GM18861 (cell line): ENCODE measurements at regions not wholly inside any gene's neighbourhood (a gene's known extent, or its start where the extent isn't known, plus 50 kb on each side); places are given as distances from the start of the nearest gene placed in this dataset.
"Not testable (repeated sequence)": the region's sequence is repeated elsewhere in the genome, so short reads cannot be mapped to it uniquely, and the experiment has no call there.

ENCODE experiments used
- ATAC-seq: cut with Tn5 transposase; IDR thresholded peaks from one replicate; pipeline ENCODE4 v1.9.1; 2021; ENCODE audit not compliant: unreplicated experiment

DNA sequence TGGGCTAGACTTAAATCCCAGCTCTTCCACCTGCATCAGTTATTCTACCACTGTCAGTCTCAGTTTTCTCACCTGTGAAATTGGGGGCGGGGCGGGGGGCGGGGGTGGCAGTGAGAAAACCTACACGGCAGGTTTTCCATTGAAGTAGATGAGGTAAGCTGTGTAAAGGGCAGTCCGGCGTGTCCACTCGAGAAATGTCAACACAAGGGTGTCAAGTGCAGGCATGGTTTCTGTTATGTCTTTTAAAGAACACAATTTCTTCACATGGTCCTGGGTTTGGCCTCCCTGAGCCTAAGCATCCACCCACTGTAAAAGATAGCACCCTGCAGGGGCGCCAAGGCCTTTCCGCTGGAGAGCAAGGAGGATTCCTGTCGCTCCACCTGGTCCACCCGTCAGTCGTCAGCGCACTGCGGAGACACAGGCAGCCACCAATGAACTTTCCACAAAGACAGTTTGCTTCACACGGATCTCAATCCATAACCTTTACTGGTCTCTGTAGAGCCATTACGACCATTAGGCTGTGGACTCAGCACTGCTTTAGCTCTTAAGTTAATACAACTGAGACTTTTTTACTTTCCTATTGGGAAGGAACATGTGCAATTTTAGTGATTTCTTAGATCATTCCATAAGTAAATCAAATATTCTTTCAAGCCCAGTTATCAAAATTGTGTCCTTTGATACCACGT lies 99.5 kb upstream of the FOXB1 start:
- no peak for ATAC-seq

DNA sequence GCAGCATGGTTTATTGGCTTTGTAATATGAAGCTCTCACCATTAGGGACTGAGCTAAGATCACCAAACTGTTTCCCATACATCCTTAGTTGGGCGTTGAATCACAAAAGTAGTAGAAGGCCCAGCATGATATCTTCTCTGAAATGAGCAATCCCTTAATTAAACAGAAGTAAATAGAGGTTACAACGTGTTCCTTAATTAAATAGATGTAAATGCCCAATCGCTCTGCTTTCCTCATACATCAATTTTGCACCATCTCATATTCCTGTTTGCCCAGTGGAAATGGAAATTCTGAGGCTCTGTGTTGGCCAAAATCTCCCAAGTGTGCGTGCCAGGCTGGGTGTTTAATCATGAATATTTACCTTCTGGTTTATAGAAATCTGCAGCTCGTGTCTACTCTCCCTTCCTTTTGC lies 107.4 kb upstream of the FOXB1 start:
- no peak for ATAC-seq

GRCh38 chr15:59894835-59895234 lies 109.3 kb upstream of the FOXB1 start:
- no peak for ATAC-seq

- no peak for ATAC-seq
Measured at GRCh38 chr15:59892985-59893384, 111.1 kb upstream of the FOXB1 start.

GRCh38 chr15:59887870-59888269 lies 116.2 kb upstream of the FOXB1 start:
- not testable (repeated sequence) for ATAC-seq

- no peak for ATAC-seq
Measured at GRCh38 chr15:59887211-59887610, 116.9 kb upstream of the FOXB1 start.

DNA sequence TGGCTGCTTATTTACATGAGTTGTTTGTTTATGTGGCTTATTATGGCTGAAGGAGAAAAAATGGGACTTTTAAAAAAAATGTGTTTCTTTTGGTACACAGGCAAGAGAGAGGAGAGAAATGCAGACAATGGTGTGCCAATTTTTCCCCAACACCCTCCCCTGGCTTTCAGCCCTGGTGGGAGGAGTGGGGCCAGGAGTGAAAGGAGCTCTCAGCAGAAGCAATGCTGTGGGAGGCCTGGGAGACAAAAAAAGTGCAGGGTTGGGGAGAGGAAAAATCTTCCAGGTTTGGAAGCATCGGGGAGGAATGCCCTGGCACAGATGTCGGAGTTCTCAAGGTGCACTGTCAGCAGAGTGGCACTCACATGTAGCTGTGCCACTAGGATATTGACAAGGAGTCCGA lies 117.7 kb upstream of the FOXB1 start:
- no peak for ATAC-seq

DNA sequence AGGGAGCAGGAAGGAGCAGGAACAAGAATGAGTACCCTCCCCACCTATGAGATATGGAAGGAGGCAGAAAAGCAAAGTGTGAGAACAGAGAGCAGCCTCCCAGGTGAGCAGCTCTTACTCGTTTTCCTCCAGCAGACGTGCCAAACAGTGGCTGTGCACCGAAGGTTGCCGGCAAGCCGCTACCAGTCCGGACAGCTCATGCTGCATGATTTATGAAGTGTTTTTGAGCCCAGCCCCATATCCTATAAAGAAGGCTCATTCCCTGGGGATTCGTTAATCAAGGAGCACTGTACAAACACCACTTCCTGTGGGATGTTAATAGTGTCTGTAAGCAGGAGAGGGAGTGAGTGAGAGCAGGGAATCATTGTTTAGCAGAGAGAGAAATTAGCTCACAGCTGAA lies 118.3 kb upstream of the FOXB1 start:
- no peak for ATAC-seq

GRCh38 chr15:59879506-59880265 lies 124.4 kb upstream of the FOXB1 start:
- no peak for ATAC-seq

DNA sequence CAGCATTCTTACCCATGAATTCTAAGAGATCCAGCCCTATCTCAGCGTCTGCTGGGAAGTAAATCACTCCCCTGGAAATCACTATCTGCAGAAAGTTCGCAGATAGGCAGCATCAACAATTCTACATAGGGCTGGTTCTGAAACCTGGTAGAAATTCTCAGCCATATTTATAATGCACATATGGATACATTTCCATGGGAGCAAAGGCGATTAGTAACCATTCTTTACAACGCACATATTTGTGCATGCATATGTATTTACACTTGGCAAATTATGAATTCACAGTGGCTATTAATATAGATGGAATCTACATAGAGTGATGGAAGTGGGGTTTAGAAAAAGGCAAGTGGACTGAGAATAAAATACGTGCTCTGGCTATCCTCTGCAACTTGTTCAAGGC lies 128.0 kb upstream of the FOXB1 start:
- no peak for ATAC-seq

DNA sequence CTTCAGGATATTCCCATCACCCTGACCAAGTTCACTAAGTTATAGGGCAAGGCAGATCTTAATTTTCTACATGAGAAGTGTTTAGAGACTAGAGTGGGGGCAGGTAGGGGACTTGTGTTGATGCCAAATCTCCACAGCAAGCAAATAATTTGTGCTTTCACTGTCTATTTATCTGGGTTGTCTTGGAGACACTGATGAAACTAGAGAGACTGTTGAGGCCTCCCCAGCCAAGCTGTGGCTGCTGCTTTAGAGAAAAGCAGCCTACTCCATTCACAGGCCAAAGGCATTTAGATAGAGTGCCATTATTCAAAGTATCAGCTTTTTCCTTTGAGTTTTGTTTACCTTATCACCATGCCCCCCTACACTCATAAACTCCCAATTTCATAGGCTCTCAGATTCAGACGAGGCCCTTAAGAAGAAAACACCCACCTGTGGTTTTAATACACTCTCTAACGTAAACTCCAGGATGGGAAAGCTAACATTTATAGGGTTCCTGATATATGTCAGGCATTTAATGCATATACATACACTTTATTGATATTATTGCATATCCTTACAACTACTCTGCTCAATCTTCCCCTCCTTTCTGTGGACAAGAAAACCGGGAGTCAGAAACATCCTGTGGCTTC lies 130.4 kb upstream of the FOXB1 start:
- ATAC-seq, result no peak

GRCh38 chr15:59867086-59867855 lies 136.8 kb upstream of the FOXB1 start:
- no peak for ATAC-seq

- ATAC-seq, result no peak
Measured at GRCh38 chr15:59866642-59867041, 137.5 kb upstream of the FOXB1 start.

DNA sequence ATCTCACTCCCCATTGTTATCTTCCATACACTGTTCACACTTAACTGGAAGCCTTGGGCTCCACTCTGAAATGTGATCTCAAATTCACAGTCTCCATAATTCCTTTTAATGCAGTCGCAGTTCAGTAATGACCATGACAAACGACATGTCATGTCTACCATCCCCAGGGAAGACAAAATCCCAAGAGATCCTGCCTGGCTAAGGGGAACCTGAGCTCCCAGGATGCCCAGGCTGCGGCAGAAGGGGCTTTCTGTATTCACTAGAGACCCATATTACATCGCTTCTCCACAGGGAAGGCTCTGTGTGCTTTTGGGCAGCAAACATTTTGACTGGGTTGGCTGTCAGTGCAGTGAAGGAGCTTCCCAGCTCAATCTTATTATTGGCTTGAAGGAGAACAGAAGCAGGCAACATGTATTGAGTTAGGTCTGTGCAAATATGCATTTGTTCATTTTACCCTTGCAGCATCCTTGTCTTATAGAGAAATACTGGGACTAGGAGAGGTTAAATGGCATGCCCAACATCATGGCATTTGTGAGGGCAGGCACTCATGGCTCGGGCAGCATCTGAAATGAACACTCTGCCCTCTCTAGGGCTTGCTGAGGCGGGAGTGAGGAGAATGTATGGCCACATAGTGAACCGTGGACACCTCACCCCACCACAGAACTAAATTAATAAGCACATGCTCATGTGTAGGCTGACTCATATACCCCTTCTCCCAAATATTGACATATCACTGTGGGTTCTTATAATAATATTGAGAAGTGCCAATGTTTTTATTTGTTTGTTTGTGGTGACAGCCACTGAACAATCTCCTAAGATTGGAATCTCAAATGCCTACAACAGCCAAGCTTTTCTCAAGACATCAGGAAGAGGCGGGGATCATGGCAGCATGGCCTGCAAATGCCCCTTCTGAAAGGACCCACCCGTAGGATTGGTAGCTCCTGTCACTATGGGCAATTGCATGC lies 141.6 kb upstream of the FOXB1 start:
- ATAC-seq, result no peak

DNA sequence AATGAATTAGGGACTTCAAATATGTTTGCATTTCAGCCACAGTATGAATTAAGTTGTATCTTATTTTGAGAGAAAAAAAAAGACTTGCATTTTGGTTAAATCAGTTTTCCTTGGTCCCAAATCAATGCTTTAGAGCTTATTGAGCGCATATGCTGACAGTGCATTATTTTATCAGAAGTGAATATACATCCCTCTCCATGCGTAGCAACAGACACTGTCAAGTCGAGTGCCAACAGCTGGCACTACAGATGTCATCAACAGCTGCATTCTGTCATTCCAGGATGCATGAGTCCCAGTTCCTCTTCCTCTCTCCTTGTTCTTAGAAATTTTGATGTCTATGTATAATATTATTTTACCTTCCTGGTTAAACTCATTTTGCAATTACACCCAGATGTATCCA lies 156.1 kb upstream of the FOXB1 start:
- no peak for ATAC-seq

DNA sequence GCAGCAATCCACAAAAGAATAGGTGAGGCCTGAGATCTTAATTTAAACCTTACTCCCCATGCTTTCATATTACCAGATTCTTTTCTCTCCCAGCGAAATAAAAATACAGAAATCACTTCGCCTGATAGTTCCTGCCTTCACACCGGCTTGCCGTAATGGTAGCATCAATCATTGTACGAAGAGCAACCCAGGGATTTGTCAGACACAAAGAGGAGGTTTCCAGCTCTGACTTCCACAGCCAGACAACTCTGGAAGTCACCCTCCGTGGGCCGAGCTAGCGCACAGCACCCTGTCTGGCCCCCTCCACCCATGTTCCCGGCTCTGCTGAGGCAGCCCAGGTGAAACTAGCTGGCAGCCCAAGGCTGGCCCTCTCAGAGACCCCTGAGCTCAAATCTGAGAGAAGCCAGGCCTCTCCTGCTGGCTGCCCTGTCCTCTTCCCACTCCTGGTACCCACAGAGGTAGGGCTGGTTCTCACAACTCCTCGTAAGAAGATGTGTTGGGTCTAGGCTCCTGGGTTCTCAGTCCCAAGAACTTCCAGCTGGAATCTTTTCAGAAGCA lies 156.9 kb upstream of the BNIP2 start:
- ATAC-seq, result no peak

DNA sequence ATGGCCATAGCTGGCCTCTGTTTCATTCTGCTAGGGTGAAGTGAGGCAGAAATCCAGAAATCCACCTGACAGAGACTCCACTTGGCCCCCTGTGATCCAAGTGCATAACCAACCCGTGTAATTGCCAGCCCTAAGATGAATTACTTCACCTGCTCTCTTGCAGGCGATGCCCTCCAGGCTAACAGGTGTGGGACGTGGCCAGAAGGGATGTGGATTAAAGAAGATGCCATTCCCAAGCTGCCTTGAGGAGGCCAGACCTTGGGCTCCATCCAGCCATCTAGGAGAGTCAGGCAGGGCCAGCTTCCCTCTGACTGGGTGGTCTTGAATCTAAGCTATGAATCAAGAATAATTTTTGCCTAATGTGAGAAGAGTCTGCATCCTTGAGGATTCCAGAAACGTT lies 154.5 kb upstream of the BNIP2 start:
- ATAC-seq, result no peak

- no peak for ATAC-seq
Measured at GRCh38 chr15:59841036-59841435, 151.9 kb upstream of the BNIP2 start.

DNA sequence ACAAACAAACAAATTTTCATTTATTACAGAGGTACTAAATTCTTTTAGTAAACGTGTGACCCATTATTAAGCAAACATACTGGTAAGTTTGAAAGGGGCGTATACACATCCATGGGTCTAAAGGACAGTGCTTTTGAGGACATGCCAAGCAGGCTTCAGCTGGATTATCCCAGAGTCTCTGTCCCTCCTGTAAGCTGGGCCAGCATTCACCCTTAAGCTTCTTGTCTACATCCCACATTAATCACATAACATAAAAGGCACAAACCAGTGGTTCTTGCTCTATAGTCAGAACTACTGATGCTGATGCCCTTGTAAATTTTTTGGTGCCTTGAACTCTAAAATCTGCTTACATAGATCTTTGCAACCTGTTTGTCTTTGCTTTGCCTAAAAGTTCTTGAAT lies 150.8 kb upstream of the BNIP2 start:
- ATAC-seq, result no peak

- no peak for ATAC-seq
Measured at GRCh38 chr15:59838900-59839299, 149.8 kb upstream of the BNIP2 start.
